IPS-15b (cell line): ENCODE measurements at regions not wholly inside any gene's neighbourhood (a gene's known extent, or its start where the extent isn't known, plus 50 kb on each side); places are given as distances from the start of the nearest gene placed in this dataset.
"Not testable (repeated sequence)": the region's sequence is repeated elsewhere in the genome, so short reads cannot be mapped to it uniquely, and the experiment has no call there.

Experiments
- H3K27me3 ChIP-seq: one replicate; pipeline ENCODE4 v1.6.1; 2013; ENCODE audit warnings: low read length; ENCODE audit not compliant: control insufficient read depth, insufficient read depth
- H3K36me3 ChIP-seq: one replicate; pipeline ENCODE4 v1.6.1; 2013; ENCODE audit warnings: low read length; ENCODE audit not compliant: control insufficient read depth, insufficient read depth
- H3K4me1 ChIP-seq: one replicate; pipeline ENCODE4 v1.6.1; 2013; ENCODE audit warnings: mild to moderate bottlenecking, low read length; ENCODE audit not compliant: control insufficient read depth, insufficient read depth
- H3K4me3 ChIP-seq: one replicate; pipeline ENCODE4 v1.5.1; 2013; ENCODE audit warnings: low read depth, low read length
- H3K9ac ChIP-seq: one replicate; pipeline ENCODE4 v1.6.1; 2013; ENCODE audit warnings: low read depth, mild to moderate bottlenecking, low read length
- H3K9me3 ChIP-seq: one replicate; pipeline ENCODE4 v1.6.1; 2013; ENCODE audit warnings: mild to moderate bottlenecking, low read length; ENCODE audit not compliant: control insufficient read depth, insufficient read depth

DNA sequence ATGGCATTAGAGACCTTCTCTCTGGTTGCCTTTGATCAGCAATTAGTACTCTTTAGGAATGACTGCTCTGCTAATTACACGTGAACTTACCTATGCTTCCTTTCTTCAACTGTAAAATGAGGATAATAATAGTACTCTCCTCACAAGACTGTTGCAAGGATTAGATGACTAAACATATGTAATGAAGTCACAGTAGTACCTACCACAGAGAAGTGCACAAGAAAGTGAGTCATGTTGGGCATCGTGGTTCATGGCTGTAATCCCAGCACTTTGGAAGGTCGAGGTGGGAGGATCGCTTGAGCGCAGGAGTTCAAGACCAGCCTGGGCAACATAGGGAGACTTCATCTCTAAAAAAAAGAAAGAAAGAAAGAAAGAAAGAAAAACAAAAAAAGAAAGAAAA is 68.1 kb upstream of the AK4 start:
- no peaks in the 10 kb centered on the region for H3K36me3 ChIP-seq
- H3K4me1 ChIP-seq: no peaks in the 10 kb centered on the region
- no peak overlapping the region for H3K9ac ChIP-seq
- H3K4me3 ChIP-seq: no peak overlapping the region
- no peaks in the 10 kb centered on the region for H3K9me3 ChIP-seq
- no peaks in the 10 kb centered on the region for H3K27me3 ChIP-seq

- no peak overlapping the region for H3K4me3 ChIP-seq
- no peaks in the 10 kb centered on the region for H3K36me3 ChIP-seq
- no peaks in the 10 kb centered on the region for H3K27me3 ChIP-seq
- H3K4me1 ChIP-seq: no peaks in the 10 kb centered on the region
- H3K9ac ChIP-seq: no peak overlapping the region
- H3K9me3 ChIP-seq: no peaks in the 10 kb centered on the region
Measured at GRCh38 chr1:65082346-65083040, 65.5 kb upstream of the AK4 start.

- H3K9me3 ChIP-seq: no peaks in the 10 kb centered on the region
- no peak overlapping the region for H3K9ac ChIP-seq
- H3K4me1 ChIP-seq: no peaks in the 10 kb centered on the region
Measured at GRCh38 chr1:65083263-65083896, 64.6 kb upstream of the AK4 start.

GRCh38 chr1:65084066-65084465 is 63.9 kb upstream of the AK4 start:
- Histone ChIP-seq H3K9me3 (no peaks in the 10 kb centered on the region), H3K36me3 (no peaks in the 10 kb centered on the region), H3K27me3 (no peaks in the 10 kb centered on the region), H3K9ac (no peak overlapping the region), H3K4me3 (no peak overlapping the region), H3K4me1 (no peaks in the 10 kb centered on the region)

More at GRCh38 chr1:65083263-65083896, 64.6 kb upstream of the AK4 start:
- H3K4me3 ChIP-seq: no peak overlapping the region
- H3K27me3 ChIP-seq: no peaks in the 10 kb centered on the region
- no peaks in the 10 kb centered on the region for H3K36me3 ChIP-seq

- not testable (repeated sequence) for H3K9me3 ChIP-seq, H3K9ac ChIP-seq, H3K4me1 ChIP-seq, H3K4me3 ChIP-seq, H3K27me3 ChIP-seq, H3K36me3 ChIP-seq
Measured at GRCh38 chr1:65087519-65087918, 60.5 kb upstream of the AK4 start.

DNA sequence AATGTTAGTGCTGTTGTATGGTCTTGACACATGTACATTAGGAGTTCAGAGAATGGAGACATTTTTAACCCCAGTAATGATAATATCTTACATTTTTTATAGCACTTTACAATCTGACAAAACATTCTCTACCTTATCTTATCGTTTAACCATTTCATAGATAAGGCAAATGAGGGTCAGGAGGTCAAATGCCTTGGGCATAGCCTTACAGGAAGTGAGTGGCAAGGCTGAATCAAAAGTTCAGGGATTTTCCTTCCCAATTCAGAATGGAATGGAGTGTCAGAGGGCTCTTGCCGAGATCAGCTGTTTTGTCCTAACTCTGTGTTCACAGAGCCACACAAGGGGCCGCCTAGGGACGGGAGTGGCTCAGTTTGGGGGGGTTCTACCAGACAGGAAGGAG is 57.6 kb upstream of the AK4 start:
- H3K9ac ChIP-seq: no peak overlapping the region
- no peak overlapping the region for H3K4me3 ChIP-seq
- H3K4me1 ChIP-seq: no peaks in the 10 kb centered on the region

GRCh38 chr1:65092691-65093090 is 55.3 kb upstream of the AK4 start:
- no peaks in the 10 kb centered on the region for H3K36me3 ChIP-seq
- no peak overlapping the region for H3K4me3 ChIP-seq
- no peaks in the 10 kb centered on the region for H3K27me3 ChIP-seq
- H3K9ac ChIP-seq: no peak overlapping the region
- no peaks in the 10 kb centered on the region for H3K9me3 ChIP-seq
- no peaks in the 10 kb centered on the region for H3K4me1 ChIP-seq

More for the DNA sequence above, 57.6 kb upstream of the AK4 start:
- Histone ChIP-seq H3K9me3 (no peaks in the 10 kb centered on the region), H3K36me3 (no peaks in the 10 kb centered on the region), H3K27me3 (no peaks in the 10 kb centered on the region)

GRCh38 chr1:65097076-65097475 is 50.9 kb upstream of the AK4 start:
- Histone ChIP-seq H3K9me3 (no peaks in the 10 kb centered on the region), H3K4me1 (no peaks in the 10 kb centered on the region), H3K36me3 (no peaks in the 10 kb centered on the region), H3K4me3 (no peak overlapping the region), H3K9ac (no peak overlapping the region), H3K27me3 (no peaks in the 10 kb centered on the region)
